ENCODE measurements at regions not wholly inside any gene's neighbourhood (a gene's known extent, or its start where the extent isn't known, plus 50 kb on each side); places are given as distances from the start of the nearest gene placed in this dataset.

DNA sequence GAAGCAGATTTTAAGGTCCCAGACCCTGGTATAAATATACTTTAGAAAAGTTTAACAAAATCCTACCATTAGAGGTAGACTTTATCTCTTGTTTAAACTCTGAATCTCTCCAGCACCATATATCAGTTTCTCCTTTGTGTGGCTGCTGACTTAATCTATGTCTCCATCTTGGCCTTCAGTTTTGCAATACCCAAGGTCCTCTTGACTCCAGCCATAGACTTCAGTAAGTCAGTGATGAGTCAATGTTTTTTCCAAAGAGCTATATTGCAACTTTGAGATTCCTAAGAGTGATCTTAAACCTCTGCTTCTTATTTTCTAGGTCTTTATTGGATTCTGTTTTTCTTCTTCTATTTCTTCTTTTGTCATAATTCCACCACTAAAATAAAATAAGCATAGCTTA is 50.8 kb upstream of the ADGRL3 start:
- H3K4me3 ChIP-seq (ENCODE audit: low read length) = no peak overlapping the region
- H3K4me1 ChIP-seq (ENCODE audit: insufficient read depth, low read length) = peaks cover 11% of the 10 kb centered on the region; the same call in 1 of the 2 replicates
- H3K27ac ChIP-seq (ENCODE audit: low read depth, low read length) = no peak overlapping the region
- H3K36me3 ChIP-seq (ENCODE audit: insufficient read depth, low read length) = no peaks in the 10 kb centered on the region
- no peak overlapping the region for H3K9ac ChIP-seq (ENCODE audit: low read depth, low read length)
- H3K9me3 ChIP-seq (ENCODE audit: insufficient read depth, low read depth, low read length) = no peaks in the 10 kb centered on the region
- no peaks in the 10 kb centered on the region for H3K27me3 ChIP-seq (ENCODE audit: insufficient read depth, low read length)

All from HUES64 (cell line).